ENCODE measurements at regions not wholly inside any gene's neighbourhood (a gene's known extent, or its start where the extent isn't known, plus 50 kb on each side); places are given as distances from the start of the nearest gene placed in this dataset.

DNA sequence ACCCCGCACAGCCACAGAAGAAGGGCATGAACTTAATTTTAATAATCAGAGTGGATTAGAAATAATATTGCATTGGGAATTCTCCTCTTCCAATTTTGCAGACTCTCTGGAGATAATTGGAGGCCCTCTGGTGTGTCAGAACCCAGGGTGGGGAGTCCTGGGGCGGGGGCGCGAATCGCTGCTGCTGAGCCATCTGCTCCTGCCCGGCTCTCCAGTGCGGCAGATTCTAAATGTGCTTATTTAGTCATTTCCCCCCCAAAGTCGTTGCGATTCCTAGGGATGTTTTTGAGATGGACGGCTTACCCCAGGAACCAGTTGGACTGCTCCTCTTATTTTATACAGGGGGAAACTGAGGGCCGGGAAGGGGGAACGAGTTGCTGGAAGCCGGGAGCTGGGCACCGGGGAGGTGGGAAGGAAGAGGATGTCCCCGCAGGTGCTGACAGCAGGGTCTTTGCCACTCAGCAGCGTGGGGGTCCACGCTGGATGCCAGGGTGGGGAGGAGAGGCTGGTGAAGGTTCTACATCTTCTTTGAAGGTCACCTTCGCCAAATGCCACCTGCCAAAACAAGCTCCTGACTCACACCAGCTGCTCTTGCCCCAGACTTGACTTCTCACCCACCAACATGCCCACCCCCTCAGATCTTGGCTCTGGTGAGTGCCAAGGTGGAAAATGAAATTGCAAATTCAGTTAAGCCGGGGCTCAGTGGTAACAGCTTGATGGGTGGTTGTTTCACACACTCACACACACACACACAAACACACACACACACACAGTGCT, 91.3 kb upstream of the PRR23E start:
- TF ChIP-seq, protein P1, sequence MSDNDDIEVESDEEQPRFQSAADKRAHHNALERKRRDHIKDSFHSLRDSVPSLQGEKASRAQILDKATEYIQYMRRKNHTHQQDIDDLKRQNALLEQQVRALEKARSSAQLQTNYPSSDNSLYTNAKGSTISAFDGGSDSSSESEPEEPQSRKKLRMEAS (IDR thresholded peaks at IDR 0.05), result no peak
- TF ChIP-seq, protein P2, sequence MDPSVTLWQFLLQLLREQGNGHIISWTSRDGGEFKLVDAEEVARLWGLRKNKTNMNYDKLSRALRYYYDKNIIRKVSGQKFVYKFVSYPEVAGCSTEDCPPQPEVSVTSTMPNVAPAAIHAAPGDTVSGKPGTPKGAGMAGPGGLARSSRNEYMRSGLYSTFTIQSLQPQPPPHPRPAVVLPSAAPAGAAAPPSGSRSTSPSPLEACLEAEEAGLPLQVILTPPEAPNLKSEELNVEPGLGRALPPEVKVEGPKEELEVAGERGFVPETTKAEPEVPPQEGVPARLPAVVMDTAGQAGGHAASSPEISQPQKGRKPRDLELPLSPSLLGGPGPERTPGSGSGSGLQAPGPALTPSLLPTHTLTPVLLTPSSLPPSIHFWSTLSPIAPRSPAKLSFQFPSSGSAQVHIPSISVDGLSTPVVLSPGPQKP (IDR thresholded peaks at IDR 0.05; ENCODE audit: low read depth, low read length), result no peak
- TF ChIP-seq, protein P3, sequence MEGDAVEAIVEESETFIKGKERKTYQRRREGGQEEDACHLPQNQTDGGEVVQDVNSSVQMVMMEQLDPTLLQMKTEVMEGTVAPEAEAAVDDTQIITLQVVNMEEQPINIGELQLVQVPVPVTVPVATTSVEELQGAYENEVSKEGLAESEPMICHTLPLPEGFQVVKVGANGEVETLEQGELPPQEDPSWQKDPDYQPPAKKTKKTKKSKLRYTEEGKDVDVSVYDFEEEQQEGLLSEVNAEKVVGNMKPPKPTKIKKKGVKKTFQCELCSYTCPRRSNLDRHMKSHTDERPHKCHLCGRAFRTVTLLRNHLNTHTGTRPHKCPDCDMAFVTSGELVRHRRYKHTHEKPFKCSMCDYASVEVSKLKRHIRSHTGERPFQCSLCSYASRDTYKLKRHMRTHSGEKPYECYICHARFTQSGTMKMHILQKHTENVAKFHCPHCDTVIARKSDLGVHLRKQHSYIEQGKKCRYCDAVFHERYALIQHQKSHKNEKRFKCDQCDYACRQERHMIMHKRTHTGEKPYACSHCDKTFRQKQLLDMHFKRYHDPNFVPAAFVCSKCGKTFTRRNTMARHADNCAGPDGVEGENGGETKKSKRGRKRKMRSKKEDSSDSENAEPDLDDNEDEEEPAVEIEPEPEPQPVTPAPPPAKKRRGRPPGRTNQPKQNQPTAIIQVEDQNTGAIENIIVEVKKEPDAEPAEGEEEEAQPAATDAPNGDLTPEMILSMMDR (IDR thresholded peaks at IDR 0.05), result no peak
- TF ChIP-seq JUN (IDR thresholded peaks at IDR 0.05) (no peak), EP300 (IDR thresholded peaks at IDR 0.05) (no peak), MAFK (IDR thresholded peaks at IDR 0.05; ENCODE audit: partially characterized antibody) (no peak), POLR2AphosphoS2 (conservative IDR thresholded peaks at IDR 0.05; ENCODE audit: low read length) (no peak), RFX5 (IDR thresholded peaks at IDR 0.05) (no peak), CEBPB (IDR thresholded peaks at IDR 0.05) (no peak), SREBF2 (IDR thresholded peaks at IDR 0.05) (no peak)

Measured in A549 (cell line).